ENCODE measurements at regions not wholly inside any gene's neighbourhood (a gene's known extent, or its start where the extent isn't known, plus 50 kb on each side); places are given as distances from the start of the nearest gene placed in this dataset.

DNA sequence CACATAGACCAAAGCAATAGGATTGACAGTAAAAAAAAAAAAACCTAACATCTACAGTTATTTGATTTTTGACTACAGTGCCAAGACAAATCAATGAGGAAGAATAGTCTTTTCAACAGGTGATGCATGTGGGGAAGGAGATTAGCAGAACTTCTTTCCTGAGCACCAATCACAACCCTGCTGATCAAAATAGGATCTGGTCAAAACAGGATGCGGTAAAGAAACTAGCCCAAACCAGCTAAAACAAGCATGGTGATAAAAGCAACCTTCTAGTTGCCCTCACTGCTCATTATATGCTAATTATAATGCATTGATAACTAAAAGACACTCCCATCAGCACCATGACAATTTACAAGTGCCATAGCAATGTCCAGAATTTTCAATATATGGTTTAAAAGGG lies 667.5 kb downstream of the GRXCR1 start:
- no peaks in the 10 kb centered on the region for H3K4me1 ChIP-seq (ENCODE audit: control insufficient read depth, insufficient read depth, low read length)
- H3K27me3 ChIP-seq (ENCODE audit: control insufficient read depth, insufficient read depth, low read length, poor library complexity, severe bottlenecking) = no peaks in the 10 kb centered on the region
- Mint-ChIP-seq H3K4me3 (no peak overlapping the region), H3K36me3 (ENCODE audit: low read depth) (no peaks in the 10 kb centered on the region), H3K27me3 (ENCODE audit: insufficient read depth) (no peaks in the 10 kb centered on the region), H3K4me1 (no peaks in the 10 kb centered on the region), H3K9me3 (peaks cover 8% of the 10 kb centered on the region), H3K27ac (no peak overlapping the region)
- TF ChIP-seq, protein P1, sequence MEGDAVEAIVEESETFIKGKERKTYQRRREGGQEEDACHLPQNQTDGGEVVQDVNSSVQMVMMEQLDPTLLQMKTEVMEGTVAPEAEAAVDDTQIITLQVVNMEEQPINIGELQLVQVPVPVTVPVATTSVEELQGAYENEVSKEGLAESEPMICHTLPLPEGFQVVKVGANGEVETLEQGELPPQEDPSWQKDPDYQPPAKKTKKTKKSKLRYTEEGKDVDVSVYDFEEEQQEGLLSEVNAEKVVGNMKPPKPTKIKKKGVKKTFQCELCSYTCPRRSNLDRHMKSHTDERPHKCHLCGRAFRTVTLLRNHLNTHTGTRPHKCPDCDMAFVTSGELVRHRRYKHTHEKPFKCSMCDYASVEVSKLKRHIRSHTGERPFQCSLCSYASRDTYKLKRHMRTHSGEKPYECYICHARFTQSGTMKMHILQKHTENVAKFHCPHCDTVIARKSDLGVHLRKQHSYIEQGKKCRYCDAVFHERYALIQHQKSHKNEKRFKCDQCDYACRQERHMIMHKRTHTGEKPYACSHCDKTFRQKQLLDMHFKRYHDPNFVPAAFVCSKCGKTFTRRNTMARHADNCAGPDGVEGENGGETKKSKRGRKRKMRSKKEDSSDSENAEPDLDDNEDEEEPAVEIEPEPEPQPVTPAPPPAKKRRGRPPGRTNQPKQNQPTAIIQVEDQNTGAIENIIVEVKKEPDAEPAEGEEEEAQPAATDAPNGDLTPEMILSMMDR (conservative IDR thresholded peaks at IDR 0.05) = no peak
- no peaks in the 10 kb centered on the region for H3K36me3 ChIP-seq (ENCODE audit: control insufficient read depth, insufficient read depth, low read length)
- no peak overlapping the region for H3K4me3 ChIP-seq (ENCODE audit: low read length)
- no peaks in the 10 kb centered on the region for H3K9me3 ChIP-seq (ENCODE audit: control insufficient read depth, low read length)
- H3K9ac ChIP-seq (ENCODE audit: extremely low read depth, low read length, poor library complexity, severe bottlenecking) = no peak overlapping the region
- 94% methylated on average over 1 of the region's 1 CpG; no CpG with 5 or more reads in 1 of the 2 experiments for WGBS, 2 experiments (ENCODE audit: insufficient coverage in 1 of 2, insufficient read length in 1 of 2)
- DNase-seq = no peak
- no peak overlapping the region for H3K27ac ChIP-seq (ENCODE audit: low read depth, low read length)

DNA sequence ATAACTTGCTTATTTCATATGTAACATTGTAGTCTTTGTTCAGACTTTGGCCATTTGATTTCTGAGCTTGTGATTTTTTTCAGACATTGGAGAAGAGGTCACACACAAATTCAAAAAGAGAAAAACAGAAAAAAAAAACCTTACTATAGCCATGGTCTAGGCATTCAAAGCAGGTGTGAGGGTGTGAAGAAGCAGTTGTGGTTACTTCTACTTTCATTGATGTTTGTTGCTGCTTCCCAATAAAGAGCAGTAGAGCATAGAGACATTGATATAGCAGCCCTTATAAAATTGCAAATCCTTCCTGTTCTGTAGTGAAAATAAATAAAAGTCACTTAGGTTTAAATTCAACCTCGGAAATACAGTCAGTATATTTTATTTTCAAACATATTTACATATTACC lies 671.6 kb downstream of the GRXCR1 start:
- TF ChIP-seq, protein P1 (conservative IDR thresholded peaks at IDR 0.05) = no peak
- DNase-seq = no peak
- no CpG with 5 or more reads among the region's 1 CpG for WGBS, 2 experiments (ENCODE audit: insufficient coverage in 1 of 2, insufficient read length in 1 of 2)
- Mint-ChIP-seq H3K27ac (no peak overlapping the region), H3K4me1 (peaks cover 2% of the 10 kb centered on the region), H3K36me3 (ENCODE audit: low read depth) (no peaks in the 10 kb centered on the region), H3K4me3 (no peak overlapping the region), H3K27me3 (ENCODE audit: insufficient read depth) (no peaks in the 10 kb centered on the region), H3K9me3 (no peaks in the 10 kb centered on the region)
- Histone ChIP-seq H3K27me3 (ENCODE audit: control insufficient read depth, insufficient read depth, low read length, poor library complexity, severe bottlenecking) (no peaks in the 10 kb centered on the region), H3K4me3 (ENCODE audit: low read length) (no peak overlapping the region), H3K9ac (ENCODE audit: extremely low read depth, low read length, poor library complexity, severe bottlenecking) (no peak overlapping the region), H3K9me3 (ENCODE audit: control insufficient read depth, low read length) (no peaks in the 10 kb centered on the region), H3K27ac (ENCODE audit: low read depth, low read length) (no peak overlapping the region), H3K4me1 (ENCODE audit: control insufficient read depth, insufficient read depth, low read length) (no peaks in the 10 kb centered on the region), H3K36me3 (ENCODE audit: control insufficient read depth, insufficient read depth, low read length) (no peaks in the 10 kb centered on the region)

DNA sequence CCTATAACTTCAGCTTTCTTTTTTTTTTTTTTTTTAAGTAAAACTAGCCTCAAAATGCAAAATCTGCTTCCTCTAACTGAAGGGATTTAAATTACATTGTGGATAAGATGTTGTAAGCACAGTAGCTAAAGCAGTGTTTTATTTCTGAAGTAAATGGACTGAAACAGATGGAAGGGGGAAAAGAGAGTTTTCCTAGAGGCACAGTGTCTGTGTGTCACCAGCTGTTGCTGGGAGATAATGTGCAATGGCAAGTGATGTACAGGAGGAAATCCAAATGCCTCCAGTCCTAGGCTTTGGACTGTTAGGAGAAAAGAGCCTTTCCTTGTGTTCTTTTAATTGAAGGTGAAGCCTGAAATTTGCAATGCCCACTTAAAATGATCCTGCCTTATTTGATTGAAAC lies 672.1 kb downstream of the GRXCR1 start:
- Histone ChIP-seq H3K4me1 (ENCODE audit: control insufficient read depth, insufficient read depth, low read length) (no peaks in the 10 kb centered on the region), H3K4me3 (ENCODE audit: low read length) (no peak overlapping the region), H3K9ac (ENCODE audit: extremely low read depth, low read length, poor library complexity, severe bottlenecking) (no peak overlapping the region), H3K36me3 (ENCODE audit: control insufficient read depth, insufficient read depth, low read length) (no peaks in the 10 kb centered on the region), H3K9me3 (ENCODE audit: control insufficient read depth, low read length) (no peaks in the 10 kb centered on the region), H3K27me3 (ENCODE audit: control insufficient read depth, insufficient read depth, low read length, poor library complexity, severe bottlenecking) (no peaks in the 10 kb centered on the region), H3K27ac (ENCODE audit: low read depth, low read length) (no peak overlapping the region)
- Mint-ChIP-seq H3K4me1 (peaks cover 2% of the 10 kb centered on the region), H3K27ac (no peak overlapping the region), H3K4me3 (no peak overlapping the region), H3K27me3 (ENCODE audit: insufficient read depth) (no peaks in the 10 kb centered on the region), H3K9me3 (no peaks in the 10 kb centered on the region), H3K36me3 (ENCODE audit: low read depth) (no peaks in the 10 kb centered on the region)
- DNase-seq = no peak
- TF ChIP-seq, protein P1 (conservative IDR thresholded peaks at IDR 0.05) = no peak

Data from endodermal cell (in vitro differentiated cells).